Smooth muscle cell (in vitro differentiated cells): ENCODE measurements at regions not wholly inside any gene's neighbourhood (a gene's known extent, or its start where the extent isn't known, plus 50 kb on each side); places are given as distances from the start of the nearest gene placed in this dataset.

Experiments used
- DNase-seq: peaks from one replicate; lab custom pipeline; 2025; ENCODE audit not compliant: unreplicated experiment; lab: John Stamatoyannopoulos, UW
- H2AFZ ChIP-seq: fragments of 200-600 bp; sonication (generic); 2 replicates; pipeline ENCODE4 v1.6.0; 2016; ENCODE audit warnings: antibody characterized with exemption, low read depth, mild to moderate bottlenecking
- H3F3A ChIP-seq: fragments of 200-600 bp; sonication (generic); 2 replicates; pipeline ENCODE4 v1.6.0; 2017; ENCODE audit warnings: antibody characterized with exemption, low read depth
- H3K27ac ChIP-seq: fragments of 200-600 bp; sonication (generic); 2 replicates; pipeline ENCODE4 v1.5.1; 2016; ENCODE audit warnings: low read depth, mild to moderate bottlenecking
- H3K27me3 ChIP-seq: fragments of 200-600 bp; sonication (generic); 2 replicates; pipeline ENCODE4 v1.6.1; 2016; ENCODE audit warnings: low read depth, mild to moderate bottlenecking
- H3K36me3 ChIP-seq: fragments of 200-600 bp; sonication (generic); 2 replicates; pipeline ENCODE4 v1.5.1; 2016; ENCODE audit warnings: low read depth
- H3K4me1 ChIP-seq: fragments of 200-600 bp; sonication (generic); 2 replicates; pipeline ENCODE4 v1.5.1; 2016; ENCODE audit warnings: low read depth
- H3K4me2 ChIP-seq: fragments of 200-600 bp; sonication (generic); 2 replicates; pipeline ENCODE4 v1.6.0; 2016; ENCODE audit warnings: mild to moderate bottlenecking
- H3K4me3 ChIP-seq: fragments of 200-600 bp; sonication (generic); 2 replicates; pipeline ENCODE4 v1.5.1; 2016; ENCODE audit warnings: mild to moderate bottlenecking
- H3K79me2 ChIP-seq: fragments of 200-600 bp; sonication (generic); 2 replicates; pipeline ENCODE4 v1.6.0; 2016; ENCODE audit warnings: low read depth, mild to moderate bottlenecking
- H3K9ac ChIP-seq: fragments of 200-600 bp; sonication (generic); 2 replicates; pipeline ENCODE4 v1.6.0; 2016; ENCODE audit warnings: low read depth
- H3K9me3 ChIP-seq: fragments of 200-600 bp; sonication (generic); replicated peaks from 2 replicates; pipeline ENCODE4 v1.5.1; 2016; ENCODE audit warnings: low read depth
- H4K20me1 ChIP-seq: fragments of 200-600 bp; sonication (generic); 2 replicates; pipeline ENCODE4 v1.6.0; 2016; ENCODE audit warnings: low read depth
- CTCF ChIP-seq: fragments of 200-600 bp; sonication (generic); IDR thresholded peaks from 2 replicates; pipeline ENCODE4 v1.5.1; 2017; ENCODE audit warnings: borderline replicate concordance, mild to moderate bottlenecking, antibody characterized with exemption; ENCODE audit not compliant: insufficient read depth, poor library complexity, severe bottlenecking
- WGBS: methylation state at CpG from one replicate; pipeline ENCODE4 v1.1.7; 2016; ENCODE audit warnings: low lambda C conversion rate; 5-methylcytosine and 5-hydroxymethylcytosine counted together

- Histone ChIP-seq H3K4me3 (no peak overlapping the region), H3K9ac (no peak overlapping the region)
- 50% methylated on average over 6 of the region's 6 CpGs for WGBS
Measured at GRCh38 chr3:181915551-181915950, 203.8 kb downstream of the SOX2 start.

GRCh38 chr3:181916013-181916412 lies 204.3 kb downstream of the SOX2 start:
- H3K9me3 ChIP-seq, result no peaks in the 10 kb centered on the region
- H3K4me2 ChIP-seq, result no peak overlapping the region
- H3F3A ChIP-seq, result no peaks in the 10 kb centered on the region
- H2AFZ ChIP-seq, result no peak overlapping the region
- H3K9ac ChIP-seq, result no peak overlapping the region
- H3K27me3 ChIP-seq, result peaks cover 12% of the 10 kb centered on the region
- no peak overlapping the region for H3K27ac ChIP-seq
- no peak for TF ChIP-seq CTCF
- H4K20me1 ChIP-seq, result no peaks in the 10 kb centered on the region
- WGBS, result 53% methylated on average over 3 of the region's 3 CpGs
- H3K36me3 ChIP-seq, result no peaks in the 10 kb centered on the region
- H3K79me2 ChIP-seq, result no peaks in the 10 kb centered on the region
- H3K4me3 ChIP-seq, result no peak overlapping the region
- no peak for DNase-seq
- H3K4me1 ChIP-seq, result peaks cover 27% of the 10 kb centered on the region

More at GRCh38 chr3:181915551-181915950, 203.8 kb downstream of the SOX2 start:
- Histone ChIP-seq H3K27me3 (peaks cover 12% of the 10 kb centered on the region), H3K4me2 (no peak overlapping the region), H3K79me2 (no peaks in the 10 kb centered on the region), H3K9me3 (no peaks in the 10 kb centered on the region), H3K27ac (no peak overlapping the region), H3F3A (no peaks in the 10 kb centered on the region), H2AFZ (no peak overlapping the region), H4K20me1 (no peaks in the 10 kb centered on the region), H3K4me1 (peaks cover 27% of the 10 kb centered on the region), H3K36me3 (no peaks in the 10 kb centered on the region)
- no peak for TF ChIP-seq CTCF
- DNase-seq, result no peak

GRCh38 chr3:181917027-181917426 lies 205.3 kb downstream of the SOX2 start:
- no peak overlapping the region for H2AFZ ChIP-seq
- no peak overlapping the region for H3K4me3 ChIP-seq
- no peaks in the 10 kb centered on the region for H4K20me1 ChIP-seq
- H3K4me2 ChIP-seq, result peak overlapping the region; percentile 18
- no peak overlapping the region for H3K9ac ChIP-seq
- no peak for DNase-seq
- H3K27me3 ChIP-seq, result peaks cover 12% of the 10 kb centered on the region
- no peak for TF ChIP-seq CTCF
- 83% methylated on average over 3 of the region's 3 CpGs for WGBS
- no peaks in the 10 kb centered on the region for H3K36me3 ChIP-seq
- H3F3A ChIP-seq, result no peaks in the 10 kb centered on the region
- no peak overlapping the region for H3K27ac ChIP-seq
- peaks cover 27% of the 10 kb centered on the region for H3K4me1 ChIP-seq
- no peaks in the 10 kb centered on the region for H3K9me3 ChIP-seq
- no peaks in the 10 kb centered on the region for H3K79me2 ChIP-seq

GRCh38 chr3:181919375-181919774 lies 207.7 kb downstream of the SOX2 start:
- Histone ChIP-seq H3F3A (no peaks in the 10 kb centered on the region), H3K9me3 (no peaks in the 10 kb centered on the region), H3K27ac (no peak overlapping the region), H4K20me1 (no peaks in the 10 kb centered on the region), H3K79me2 (no peaks in the 10 kb centered on the region), H3K4me3 (no peak overlapping the region), H3K36me3 (no peaks in the 10 kb centered on the region), H3K4me1 (peaks cover 27% of the 10 kb centered on the region), H2AFZ (no peak overlapping the region), H3K4me2 (no peak overlapping the region), H3K9ac (no peak overlapping the region), H3K27me3 (peaks cover 12% of the 10 kb centered on the region)
- DNase-seq, result no peak
- no peak for TF ChIP-seq CTCF
- 87% methylated on average over 1 of the region's 1 CpG for WGBS
